CD4-positive, alpha-beta T cell treated with Interleukin-17A for 1 hour (primary cell): ENCODE measurements at regions not wholly inside any gene's neighbourhood (a gene's known extent, or its start where the extent isn't known, plus 50 kb on each side); places are given as distances from the start of the nearest gene placed in this dataset.
"Not testable (repeated sequence)": the region's sequence is repeated elsewhere in the genome, so short reads cannot be mapped to it uniquely, and the experiment has no call there.

ENCODE experiments used
- DNase-seq: peaks from one replicate; pipeline ENCODE4 v3.0.0-alpha.2; 2020

DNA sequence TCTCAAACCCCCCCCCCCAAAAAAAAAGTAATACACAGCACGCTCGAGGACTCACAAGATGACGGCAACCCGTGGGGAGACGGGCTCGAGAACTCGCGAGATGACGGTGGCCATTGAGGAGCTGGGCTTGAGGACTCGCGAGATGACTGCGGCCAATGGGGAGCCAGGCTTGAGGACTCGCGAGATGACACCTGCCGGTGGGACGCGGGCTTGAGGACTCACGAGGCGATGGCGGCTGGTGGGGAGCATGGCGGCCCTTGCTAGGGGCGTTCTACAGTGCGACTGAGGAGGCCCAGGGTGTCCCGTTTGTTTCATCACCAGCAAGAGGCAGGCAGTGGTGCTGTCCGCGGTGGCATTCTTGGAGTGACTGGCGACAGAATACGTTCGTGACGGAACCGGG, 172.4 kb upstream of the MAGEB16 start:
- no peak for DNase-seq

GRCh38 chrX:35626124-35626523, 172.0 kb upstream of the MAGEB16 start:
- no peak for DNase-seq

- DNase-seq, result not testable (repeated sequence)
Measured at GRCh38 chrX:35635971-35636370, 162.2 kb upstream of the MAGEB16 start.

DNA sequence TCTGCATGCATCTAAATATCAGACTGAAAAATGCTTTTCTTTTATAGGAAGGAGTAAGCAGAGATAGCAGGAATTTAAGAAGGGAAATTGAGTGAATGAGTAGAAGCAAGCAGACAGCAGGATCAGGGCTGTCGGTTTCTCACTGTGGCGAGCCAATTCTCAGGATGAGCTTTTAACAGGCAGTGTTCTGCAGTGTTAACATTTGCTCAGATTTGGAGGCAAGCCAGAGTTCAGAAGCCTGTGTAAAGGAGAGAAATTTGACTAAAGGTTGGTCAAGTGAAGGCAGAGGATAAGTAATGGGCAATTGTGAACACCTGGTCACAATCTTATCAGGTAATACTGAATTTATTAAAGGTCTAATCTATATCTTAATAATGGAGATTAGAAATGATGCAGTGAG, 133.3 kb upstream of the MAGEB16 start:
- no peak for DNase-seq

GRCh38 chrX:35665311-35665710, 132.8 kb upstream of the MAGEB16 start:
- no peak for DNase-seq

DNA sequence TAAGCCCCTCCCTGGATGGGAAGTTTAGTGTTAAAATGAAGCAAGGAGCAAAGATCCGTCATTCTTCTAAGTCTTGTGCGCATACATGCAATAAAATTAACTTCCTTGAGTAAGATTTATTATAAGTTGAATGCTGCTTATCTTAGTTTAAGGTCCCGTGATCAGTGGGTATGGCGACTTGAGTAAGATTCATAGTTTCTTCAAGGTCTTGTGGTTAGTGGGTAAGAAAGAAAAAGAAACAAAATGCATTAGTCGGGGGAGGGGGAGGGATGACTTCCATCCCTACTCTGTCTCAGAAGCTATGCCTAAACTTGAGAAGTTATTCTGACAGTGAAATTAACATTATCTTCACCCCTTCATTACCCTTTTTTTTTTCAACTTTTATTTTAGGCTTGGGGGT, 127.3 kb upstream of the MAGEB16 start:
- no peak for DNase-seq

- no peak for DNase-seq
Measured at GRCh38 chrX:35675151-35675550, 123.0 kb upstream of the MAGEB16 start.

DNA sequence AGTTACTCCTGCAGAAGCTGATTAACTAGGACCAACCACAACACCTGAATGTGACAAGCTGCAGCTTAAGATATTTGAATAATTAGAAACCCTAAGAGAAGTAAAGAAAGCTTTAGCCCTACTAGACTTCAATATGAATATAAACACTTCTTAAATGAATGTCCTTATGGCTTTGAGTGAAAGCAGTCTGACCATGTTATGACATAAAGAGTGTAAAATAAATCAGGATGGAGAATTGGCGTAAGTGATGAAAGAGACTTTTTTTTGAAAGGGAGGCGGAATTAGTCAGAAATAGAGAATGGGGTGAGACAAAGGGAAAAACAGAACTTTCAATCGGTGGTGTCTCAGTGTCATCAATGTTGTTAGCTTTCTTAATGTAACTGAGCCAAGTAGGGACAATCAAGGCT, 117.2 kb upstream of the MAGEB16 start:
- DNase-seq, result no peak

DNA sequence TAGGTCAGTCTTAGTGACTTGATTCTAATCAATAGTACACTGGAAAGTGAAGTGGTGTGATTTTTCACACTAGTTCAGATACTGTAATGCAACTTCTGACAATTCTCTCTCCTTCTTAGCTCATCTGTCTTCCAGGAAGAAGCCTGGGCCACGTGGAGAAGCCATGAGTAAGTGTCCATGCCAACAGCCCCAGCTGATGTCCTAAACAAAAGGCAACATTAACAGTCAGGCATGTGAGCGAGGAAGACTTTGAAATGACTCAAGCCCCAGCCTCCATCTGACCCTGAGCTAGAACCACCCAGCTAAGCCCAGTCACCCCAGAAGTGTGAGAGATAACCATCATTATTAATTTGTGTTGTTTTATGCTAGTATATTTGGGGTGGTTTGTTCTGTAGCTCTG, 115.7 kb upstream of the MAGEB16 start:
- no peak for DNase-seq

GRCh38 chrX:35696760-35697234, 101.3 kb upstream of the MAGEB16 start:
- DNase-seq, result no peak

DNA sequence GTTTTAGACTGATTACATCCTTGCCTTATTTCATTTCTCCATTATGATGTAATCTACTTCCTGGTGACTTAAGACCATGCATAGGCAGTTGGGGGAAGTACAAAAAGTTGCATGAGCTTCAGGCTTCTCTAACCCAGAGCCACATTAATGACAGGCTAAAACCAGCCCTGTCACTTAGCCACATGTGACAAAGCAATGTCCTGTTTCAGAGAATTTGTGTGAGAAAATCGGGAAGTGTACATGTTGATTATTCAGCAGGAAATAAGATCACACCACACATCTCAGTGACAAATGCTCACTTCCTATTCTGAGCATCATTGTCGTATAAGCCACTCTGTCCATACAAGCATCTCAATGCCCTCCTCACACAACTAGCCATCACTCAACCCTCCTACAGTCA, 98.5 kb upstream of the MAGEB16 start:
- no peak for DNase-seq

- DNase-seq, result no peak
Measured at GRCh38 chrX:35700121-35700520, 98.0 kb upstream of the MAGEB16 start.

- no peak for DNase-seq
Measured at GRCh38 chrX:35711281-35711680, 86.9 kb upstream of the MAGEB16 start.

- no peak for DNase-seq
Measured at GRCh38 chrX:35722128-35722527, 76.0 kb upstream of the MAGEB16 start.

GRCh38 chrX:35726176-35726575, 72.0 kb upstream of the MAGEB16 start:
- no peak for DNase-seq

DNA sequence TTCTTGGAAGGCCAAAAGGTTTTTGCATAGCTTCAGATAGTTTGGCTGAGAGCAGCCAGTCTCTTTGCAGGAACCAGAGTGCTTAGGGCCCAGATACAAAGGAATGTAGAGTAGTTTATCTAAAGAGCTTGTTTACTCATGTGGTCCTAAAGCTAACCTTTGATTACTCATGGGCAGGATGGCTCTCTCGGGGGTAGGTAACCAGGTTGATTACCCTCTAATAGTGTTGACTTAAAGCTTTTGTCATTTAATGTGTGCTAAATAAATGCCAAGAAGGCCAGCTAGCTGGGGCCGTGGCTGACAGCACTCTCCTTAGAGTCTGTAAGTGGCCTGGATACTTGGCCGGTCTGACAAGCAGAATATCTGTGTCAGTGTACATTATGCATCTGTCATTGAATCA, 69.7 kb upstream of the MAGEB16 start:
- DNase-seq, result no peak

GRCh38 chrX:35733879-35734278, 64.3 kb upstream of the MAGEB16 start:
- no peak for DNase-seq

GRCh38 chrX:35741142-35741541, 57.0 kb upstream of the MAGEB16 start:
- no peak for DNase-seq

- no peak for DNase-seq
Measured at GRCh38 chrX:35743331-35743730, 54.8 kb upstream of the MAGEB16 start.
